ENCODE measurements at regions not wholly inside any gene's neighbourhood (a gene's known extent, or its start where the extent isn't known, plus 50 kb on each side); places are given as distances from the start of the nearest gene placed in this dataset.

GRCh38 chr2:55112229-55113031 lies 62.2 kb upstream of the RTN4 start:
- CTCF ChIA-PET: interaction anchor here (0.7 to 1.2 kb wide), 3 partner anchors 11 to 62 kb away, joined by 3 to 4 read pairs (median 4); partner anchors contain the start of gene RTN4
- peak overlapping the region; percentile 96 for H3K27ac ChIP-seq (ENCODE audit: low read depth, low read length)
- H3K4me3 ChIP-seq (ENCODE audit: low read depth, low read length): peak overlapping the region; percentile 27; the same call in 1 of the 2 replicates
- POLR2A ChIA-PET: interaction anchor here (0.9 to 2.5 kb wide), 7 partner anchors 8 to 63 kb away, joined by 3 to 49 read pairs (median 4); partner anchors contain the start of gene RTN4
- H3K9me3 ChIP-seq (ENCODE audit: control insufficient read depth, insufficient read depth, low read length): no peaks in the 10 kb centered on the region
- no peaks in the 10 kb centered on the region for H3K27me3 ChIP-seq (ENCODE audit: control insufficient read depth, insufficient read depth, low read length)
- no peak for DNase-seq (ENCODE audit: low read depth, low spot score)
- TF ChIP-seq CTCF (IDR thresholded peaks at IDR 0.05; ENCODE audit: low read depth, low read length): peak; percentile 31

- H3K27ac ChIP-seq (ENCODE audit: low read depth, low read length): peak overlapping the region; percentile 96
- H3K9me3 ChIP-seq (ENCODE audit: control insufficient read depth, insufficient read depth, low read length): no peaks in the 10 kb centered on the region
- ChIA-PET POLR2A (interaction anchor here (0.9 to 2.5 kb wide), 7 partner anchors 9 to 62 kb away, joined by 3 to 49 read pairs (median 4); partner anchors contain the start of gene RTN4), CTCF (interaction anchor here (1.1 to 1.2 kb wide), 2 partner anchors 10 to 57 kb away, joined by 4 read pairs; no protein-coding TSS in a partner anchor)
- peak; percentile 85 for DNase-seq (ENCODE audit: low read depth, low spot score)
- no peaks in the 10 kb centered on the region for H3K27me3 ChIP-seq (ENCODE audit: control insufficient read depth, insufficient read depth, low read length)
- peak overlapping the region; percentile 15; the same call in 1 of the 2 replicates for H3K4me3 ChIP-seq (ENCODE audit: low read depth, low read length)
- no peak for TF ChIP-seq CTCF (IDR thresholded peaks at IDR 0.05; ENCODE audit: low read depth, low read length)
Measured at GRCh38 chr2:55111570-55112228, 61.4 kb upstream of the RTN4 start.

GRCh38 chr2:55111230-55111569 lies 60.9 kb upstream of the RTN4 start:
- ChIA-PET CTCF (interaction anchor here (2.9 kb wide), 1 partner anchor 211 kb away, joined by 7 read pairs; no protein-coding TSS in a partner anchor), POLR2A (interaction anchor here (1.0 to 2.5 kb wide), 3 partner anchors 10 to 61 kb away, joined by 3 to 49 read pairs (median 7); partner anchors contain the start of gene RTN4)
- DNase-seq (ENCODE audit: low read depth, low spot score): no peak
- TF ChIP-seq CTCF (IDR thresholded peaks at IDR 0.05; ENCODE audit: low read depth, low read length): no peak
- Histone ChIP-seq H3K4me3 (ENCODE audit: low read depth, low read length) (peak overlapping the region; percentile 15; the same call in 1 of the 2 replicates), H3K27ac (ENCODE audit: low read depth, low read length) (peak overlapping the region; percentile 96), H3K27me3 (ENCODE audit: control insufficient read depth, insufficient read depth, low read length) (no peaks in the 10 kb centered on the region), H3K9me3 (ENCODE audit: control insufficient read depth, insufficient read depth, low read length) (no peaks in the 10 kb centered on the region)

- H3K4me3 ChIP-seq (ENCODE audit: low read depth, low read length): no peak overlapping the region
- H3K27ac ChIP-seq (ENCODE audit: low read depth, low read length): peak overlapping the region; percentile 40
- ChIA-PET POLR2A (interaction anchor here (0.9 to 3.2 kb wide), 5 partner anchors 9 to 61 kb away, joined by 3 to 13 read pairs (median 6); partner anchors contain the start of gene RTN4), CTCF (interaction anchor here (0.7 to 2.9 kb wide), 5 partner anchors 8 to 209 kb away, joined by 3 to 7 read pairs (median 3); no protein-coding TSS in a partner anchor)
- no peaks in the 10 kb centered on the region for H3K9me3 ChIP-seq (ENCODE audit: control insufficient read depth, insufficient read depth, low read length)
- no peaks in the 10 kb centered on the region for H3K27me3 ChIP-seq (ENCODE audit: control insufficient read depth, insufficient read depth, low read length)
- no peak for TF ChIP-seq CTCF (IDR thresholded peaks at IDR 0.05; ENCODE audit: low read depth, low read length)
- DNase-seq (ENCODE audit: low read depth, low spot score): peak; percentile 82
Measured at GRCh38 chr2:55109219-55109891, 59.1 kb upstream of the RTN4 start.
